Natural killer cell (primary cell): ENCODE measurements at regions not wholly inside any gene's neighbourhood (a gene's known extent, or its start where the extent isn't known, plus 50 kb on each side); places are given as distances from the start of the nearest gene placed in this dataset.
A peak's percentile ranks its signal among the peaks of the same experiment; 100 is the strongest.

Source experiments
- ATAC-seq, 3 donors: fragments of 150-1000 bp in 2 of 3; fragments of 200-7000 bp in 1 of 3; cut with Tn5 transposase; 1 replicate in 1 of 3; 2 replicates in 2 of 3; pipeline ENCODE4 v1.10.0; 2021; ENCODE audit warnings: mild to moderate bottlenecking in 2 of 3, moderate library complexity in 2 of 3
- DNase-seq, 2 donors: peaks; one replicate each; pipeline versions ENCODE4 v3.0.0 to v3.0.0-alpha.2; 2013 to 2021; ENCODE audit warnings: mixed read lengths in 1 of 2
- H3K27ac ChIP-seq: one replicate; pipeline ENCODE4 v1.5.1; 2013; ENCODE audit warnings: mild to moderate bottlenecking, low read length
- H3K27me3 ChIP-seq: one replicate; pipeline ENCODE4 v1.6.1; 2013; ENCODE audit warnings: low read length; ENCODE audit not compliant: control insufficient read depth, insufficient read depth
- H3K36me3 ChIP-seq: one replicate; pipeline ENCODE4 v1.6.1; 2013; ENCODE audit warnings: low read length; ENCODE audit not compliant: control insufficient read depth, insufficient read depth
- H3K4me1 ChIP-seq: one replicate; pipeline ENCODE4 v1.6.1; 2013; ENCODE audit warnings: low read length; ENCODE audit not compliant: control insufficient read depth, insufficient read depth
- H3K4me3 ChIP-seq: one replicate; pipeline ENCODE4 v1.5.1; 2013; ENCODE audit warnings: low read length
- H3K9me3 ChIP-seq: one replicate; pipeline ENCODE4 v1.6.1; 2013; ENCODE audit warnings: low read length; ENCODE audit not compliant: control insufficient read depth, insufficient read depth
- H3K27ac Mint-ChIP-seq, 2 donors: one replicate each; pipeline ENCODE4 v1.8.0; 2022; ENCODE audit warnings: mild to moderate bottlenecking in 2 of 2, mixed read lengths in 2 of 2, moderate library complexity in 1 of 2
- H3K27me3 Mint-ChIP-seq, 2 donors: one replicate each; pipeline ENCODE4 v1.8.0; 2022; ENCODE audit warnings: low read depth in 2 of 2, mixed read lengths in 2 of 2
- H3K36me3 Mint-ChIP-seq: one replicate; pipeline ENCODE4 v1.8.0; 2022; ENCODE audit warnings: mixed read lengths
- H3K4me1 Mint-ChIP-seq, 2 donors: one replicate each; pipeline ENCODE4 v1.8.0; 2022; ENCODE audit warnings: mixed read lengths in 2 of 2
- H3K4me3 Mint-ChIP-seq: one replicate; pipeline ENCODE4 v1.8.0; 2022; ENCODE audit warnings: mild to moderate bottlenecking, moderate library complexity, mixed read lengths
- H3K9me3 Mint-ChIP-seq, 2 donors: one replicate each; pipeline ENCODE4 v1.8.0; 2022; ENCODE audit warnings: mixed read lengths in 2 of 2
- CTCF ChIP-seq: fragments of 200-600 bp; IDR thresholded peaks from one replicate; pipeline ENCODE4 v1.8.0; 2022; ENCODE audit warnings: antibody characterized with exemption
- WGBS: methylation state at CpG from one replicate; pipeline ENCODE4 v1.1.7; 2013; ENCODE audit warnings: missing lambda C conversion rate; ENCODE audit not compliant: insufficient coverage; 5-methylcytosine and 5-hydroxymethylcytosine counted together
- intact Hi-C: fragments of 100-400 bp; cut with micrococcal nuclease; formaldehyde crosslinking; loops from one replicate; pipeline ENCODE4 v1.14.2; 2022

- Mint-ChIP-seq H3K27ac (peak overlapping the region; percentile 76 to 85), H3K4me3 (peak overlapping the region; percentile 74), H3K27me3 (no peaks in the 10 kb centered on the region), H3K4me1 (peaks cover 29 to 39% of the 10 kb centered on the region in 2 donors), H3K36me3 (no peaks in the 10 kb centered on the region), H3K9me3 (no peaks in the 10 kb centered on the region)
- TF ChIP-seq CTCF: no peak
- Histone ChIP-seq H3K9me3 (no peaks in the 10 kb centered on the region), H3K4me3 (no peak overlapping the region), H3K4me1 (peaks cover 11% of the 10 kb centered on the region), H3K27me3 (no peaks in the 10 kb centered on the region), H3K36me3 (no peaks in the 10 kb centered on the region), H3K27ac (no peak overlapping the region)
- ATAC-seq: peak in 2 of 3 donors; percentile 60 to 75
- no peak for DNase-seq
- intact Hi-C loops: loop anchor here (1.0 kb wide), 1 partner anchor 61 kb away; no protein-coding TSS in a partner anchor
- WGBS: 50% methylated on average over 2 of the region's 2 CpGs
Observed at GRCh38 chr12:25326326-25326725, 75.6 kb upstream of the KRAS start.

- ATAC-seq (peak in 2 of 3 donors; percentile 28 to 32), DNase-seq (peak in 1 of 2 donors; percentile 23)
- 29% methylated on average over 1 of the region's 2 CpGs for WGBS
- Mint-ChIP-seq H3K27me3 (no peaks in the 10 kb centered on the region), H3K4me3 (peak overlapping the region; percentile 78), H3K27ac (peak overlapping the region; percentile 76 to 85), H3K36me3 (no peaks in the 10 kb centered on the region), H3K4me1 (peaks cover 31 to 46% of the 10 kb centered on the region in 2 donors), H3K9me3 (no peaks in the 10 kb centered on the region)
- Histone ChIP-seq H3K4me3 (peak overlapping the region; percentile 31), H3K36me3 (no peaks in the 10 kb centered on the region), H3K9me3 (no peaks in the 10 kb centered on the region), H3K4me1 (peaks cover 11% of the 10 kb centered on the region), H3K27me3 (no peaks in the 10 kb centered on the region), H3K27ac (peak overlapping the region; percentile 53)
- no peak for TF ChIP-seq CTCF
- intact Hi-C loops: no loop called here
Observed at GRCh38 chr12:25324861-25325260, 74.1 kb upstream of the KRAS start.

GRCh38 chr12:25323581-25323982 lies 72.9 kb upstream of the KRAS start:
- no peak overlapping the region for H3K4me3 ChIP-seq
- Mint-ChIP-seq H3K27ac (peak overlapping the region; percentile 76 to 85), H3K4me1 (peaks cover 31 to 46% of the 10 kb centered on the region in 2 donors), H3K36me3 (no peaks in the 10 kb centered on the region), H3K27me3 (no peaks in the 10 kb centered on the region), H3K9me3 (no peaks in the 10 kb centered on the region), H3K4me3 (peak overlapping the region; percentile 78)
- H3K27me3 ChIP-seq: no peaks in the 10 kb centered on the region
- peak in 1 of 2 donors; percentile 56 for DNase-seq
- no peak for ATAC-seq
- no peak for TF ChIP-seq CTCF
- 89% methylated on average over 2 of the region's 2 CpGs for WGBS
- no peaks in the 10 kb centered on the region for H3K9me3 ChIP-seq
- no peaks in the 10 kb centered on the region for H3K36me3 ChIP-seq
- no peak overlapping the region for H3K27ac ChIP-seq
- intact Hi-C loops: loop anchor here (2.0 kb wide), 1 partner anchor 73 kb away; the partner anchor contains the start of gene KRAS
- peaks cover 11% of the 10 kb centered on the region for H3K4me1 ChIP-seq
